HG02885 (cell line): ENCODE measurements at regions not wholly inside any gene's neighbourhood (a gene's known extent, or its start where the extent isn't known, plus 50 kb on each side); places are given as distances from the start of the nearest gene placed in this dataset.

Experiments used
- ATAC-seq: cut with Tn5 transposase; IDR thresholded peaks from one replicate; pipeline ENCODE4 v1.9.1; 2021; ENCODE audit warnings: mild to moderate bottlenecking; ENCODE audit not compliant: unreplicated experiment, poor library complexity

DNA sequence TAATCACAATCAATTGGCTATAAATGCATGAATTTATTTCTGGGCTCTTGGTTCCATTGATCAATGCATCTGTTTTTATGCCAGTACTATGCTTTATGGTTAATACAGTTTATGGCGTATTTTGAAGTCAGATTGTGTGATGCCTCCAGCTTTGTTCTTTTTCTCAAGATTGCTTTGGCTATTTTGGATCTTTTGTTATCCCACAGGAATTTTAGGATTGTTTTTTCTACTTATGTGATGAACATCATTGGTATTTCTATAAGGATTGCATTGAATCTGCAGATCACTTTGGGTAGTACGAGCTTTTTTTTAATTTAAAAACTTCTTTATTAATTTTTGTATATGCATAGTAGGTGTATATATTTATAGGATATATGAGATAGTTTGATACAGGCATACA is 338.7 kb upstream of the IGFBP7 start:
- no peak for ATAC-seq

- no peak for ATAC-seq
Measured at GRCh38 chr4:57448452-57448851, 338.3 kb upstream of the IGFBP7 start.

DNA sequence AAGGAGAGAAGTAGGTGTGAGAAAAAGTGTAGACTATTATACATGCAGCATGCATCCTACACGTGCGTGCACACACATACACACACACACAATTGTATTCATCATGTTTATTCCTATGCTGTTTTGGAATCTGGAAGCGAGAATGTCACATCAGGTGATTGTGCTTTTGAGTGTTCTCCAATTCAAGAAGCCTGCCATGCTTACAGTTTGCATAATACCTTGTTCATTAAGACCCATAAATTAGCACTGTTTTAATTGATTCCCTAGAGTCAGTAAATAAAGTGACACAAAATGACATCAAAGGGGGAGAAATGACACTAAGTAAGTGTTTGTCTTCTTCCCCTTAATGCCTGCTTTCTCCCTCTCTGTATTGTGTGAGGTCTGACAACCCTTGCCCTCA is 336.1 kb upstream of the IGFBP7 start:
- ATAC-seq: no peak

DNA sequence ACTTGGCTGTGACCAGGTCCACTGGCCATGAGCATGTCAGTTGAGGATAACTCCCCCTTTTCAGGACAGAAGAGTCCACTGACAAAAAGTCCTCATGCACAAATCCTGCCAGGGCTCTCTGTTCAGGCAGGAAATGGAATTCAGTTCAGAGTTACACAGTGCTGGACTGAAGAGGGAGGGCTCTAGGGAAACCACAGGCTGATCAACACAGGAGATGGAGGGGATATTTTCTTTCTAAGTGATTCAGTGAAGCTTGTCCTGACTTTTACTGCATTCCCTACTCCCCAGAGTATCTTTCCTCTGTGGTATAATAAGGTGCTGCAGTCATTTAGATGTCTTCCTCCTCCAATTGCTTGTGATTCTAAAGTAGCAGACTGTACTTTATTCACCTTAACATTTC is 335.5 kb upstream of the IGFBP7 start:
- ATAC-seq: no peak

DNA sequence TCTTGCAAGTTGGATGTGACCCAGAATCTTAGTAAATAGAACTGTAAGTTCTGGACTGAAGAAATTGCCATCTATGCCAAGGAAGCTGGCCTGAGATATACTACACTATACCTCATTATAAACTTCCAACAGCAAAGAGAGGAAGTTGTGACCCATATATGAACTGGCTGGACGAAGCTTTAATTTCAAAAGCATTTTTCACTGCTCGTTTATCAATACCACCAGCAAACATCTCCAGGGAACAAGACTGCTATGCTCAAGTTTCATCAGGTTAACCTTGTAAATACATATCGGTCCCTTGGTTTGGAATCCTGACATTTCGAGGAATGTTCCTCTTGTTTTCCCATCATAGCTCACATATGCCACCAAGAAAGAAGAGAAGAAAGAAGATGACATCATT is 334.5 kb upstream of the IGFBP7 start:
- ATAC-seq: no peak

DNA sequence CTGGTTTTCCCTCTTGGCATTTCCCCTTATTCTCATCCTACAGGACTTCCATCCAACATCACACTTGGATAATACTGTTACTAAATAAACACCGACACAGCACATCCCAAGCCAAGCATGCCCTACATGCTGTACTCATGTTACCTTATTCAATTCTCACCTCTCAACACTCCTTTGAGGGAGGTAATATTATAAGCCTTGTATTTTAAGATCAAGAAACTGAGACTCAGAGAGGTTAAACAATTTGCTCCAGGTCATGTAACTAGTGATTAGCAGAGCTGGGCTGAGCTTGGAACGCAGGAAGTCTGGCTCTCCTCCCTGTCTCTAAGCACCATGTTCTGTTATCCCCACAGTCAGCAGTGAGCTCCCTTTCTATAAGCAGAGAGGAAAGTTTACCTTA is 333.6 kb upstream of the IGFBP7 start:
- no peak for ATAC-seq

- ATAC-seq: no peak
Measured at GRCh38 chr4:57443308-57443707, 333.1 kb upstream of the IGFBP7 start.

- peak; percentile 60 for ATAC-seq
Measured at GRCh38 chr4:57442831-57443291, 332.7 kb upstream of the IGFBP7 start.

DNA sequence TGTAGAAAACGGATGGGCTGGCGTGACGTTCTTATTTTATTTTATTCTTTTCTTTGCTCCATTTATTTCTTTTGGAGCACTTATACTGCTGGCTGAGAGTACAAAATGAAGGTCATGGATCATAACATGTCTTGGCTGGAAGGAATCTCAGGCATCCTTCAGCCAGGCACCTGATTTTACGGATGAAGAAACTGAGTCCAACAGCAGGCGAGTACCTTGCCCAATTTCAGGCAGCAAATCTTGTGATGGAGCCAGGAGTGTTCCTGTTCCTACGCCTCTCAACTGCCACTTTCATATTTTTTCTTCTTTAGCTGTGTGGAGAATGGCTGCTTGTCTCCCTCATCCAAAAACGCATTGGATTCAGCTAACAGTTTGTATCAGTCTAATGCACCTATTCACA is 332.1 kb upstream of the IGFBP7 start:
- ATAC-seq: no peak

- ATAC-seq: no peak
Measured at GRCh38 chr4:57437649-57438048, 327.5 kb upstream of the IGFBP7 start.

- ATAC-seq: no peak
Measured at GRCh38 chr4:57435300-57435699, 325.1 kb upstream of the IGFBP7 start.

- no peak for ATAC-seq
Measured at GRCh38 chr4:57430726-57431125, 320.5 kb upstream of the IGFBP7 start.

DNA sequence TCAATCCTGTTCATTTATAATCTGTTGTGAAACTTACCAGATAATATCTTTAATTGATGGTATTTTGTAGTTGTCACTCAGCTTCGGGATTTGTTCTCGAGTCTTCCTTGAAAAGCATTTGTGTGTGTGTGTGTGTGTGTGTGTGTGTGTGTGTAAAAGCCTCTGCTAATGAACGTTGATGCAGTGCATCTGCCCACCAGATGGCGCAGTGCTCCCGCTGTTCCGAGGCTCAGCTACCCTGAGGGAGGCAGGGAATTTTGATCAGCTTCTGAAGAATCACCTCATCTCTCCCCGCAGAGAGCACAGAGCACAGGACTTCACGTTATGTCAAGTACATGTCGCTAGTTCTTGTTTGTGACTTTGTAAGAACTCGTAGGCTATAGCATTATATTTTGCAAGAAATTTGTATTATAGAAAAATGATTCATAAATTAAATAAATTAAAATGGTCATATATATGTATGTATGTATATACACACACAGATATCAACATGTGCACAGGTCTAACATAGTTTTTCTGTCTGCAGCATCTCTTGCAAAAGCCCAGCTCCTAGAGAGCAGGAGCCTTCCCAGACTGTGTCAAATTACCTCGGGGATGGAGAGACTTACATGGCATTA is 316.7 kb upstream of the IGFBP7 start:
- peak; percentile 91 for ATAC-seq

- no peak for ATAC-seq
Measured at GRCh38 chr4:57425610-57426009, 315.4 kb upstream of the IGFBP7 start.

DNA sequence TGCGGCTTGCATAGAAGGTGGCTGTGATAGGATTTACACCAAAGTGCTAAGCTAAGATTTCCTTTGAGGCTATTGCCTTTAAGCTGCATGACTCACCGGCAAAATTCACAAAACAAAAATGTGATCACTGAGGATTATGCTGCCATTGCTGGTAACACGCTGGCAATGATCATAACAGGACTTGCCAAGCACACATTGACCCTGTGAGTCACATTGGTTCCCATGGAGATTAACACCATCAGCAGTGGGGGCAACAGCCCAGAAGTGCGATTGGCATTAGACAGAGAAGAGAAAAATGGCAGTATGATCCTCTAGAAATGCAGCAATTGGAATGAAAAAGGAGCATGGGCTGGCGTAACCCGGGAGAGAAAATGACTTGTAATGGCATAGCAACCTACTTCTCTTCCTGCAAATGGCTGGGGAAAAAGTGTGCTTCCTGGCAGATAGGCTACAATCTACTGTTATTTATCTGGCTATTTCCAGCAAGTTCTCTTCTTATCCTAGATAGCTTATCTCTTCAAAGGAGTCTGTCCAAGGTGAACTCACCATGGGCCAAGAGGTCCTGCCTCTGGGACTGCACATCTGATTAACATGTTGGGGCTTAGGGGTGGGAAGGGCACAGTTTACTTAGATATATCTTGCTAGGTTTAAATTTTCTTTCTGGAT is 314.2 kb upstream of the IGFBP7 start:
- ATAC-seq: no peak

DNA sequence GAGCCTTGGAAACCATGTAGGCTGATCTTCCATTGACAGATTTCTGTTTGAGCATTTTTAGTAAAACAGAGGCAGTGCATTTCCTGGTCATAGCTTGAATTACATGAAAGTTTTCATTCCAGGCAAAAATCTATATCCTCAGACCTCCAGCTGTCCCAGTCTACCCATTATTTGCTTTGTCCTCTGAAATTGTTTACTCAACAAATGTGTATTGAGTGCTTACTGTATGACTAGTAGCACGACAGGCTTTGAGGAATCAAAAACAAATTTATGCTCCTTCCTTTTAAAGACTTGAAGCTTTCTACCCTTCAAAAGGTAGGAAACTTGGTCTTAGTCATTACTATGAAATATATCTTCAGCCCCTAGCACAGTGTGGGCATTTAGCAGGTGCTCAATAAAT is 307.9 kb upstream of the IGFBP7 start:
- ATAC-seq: no peak

GRCh38 chr4:57412259-57413054 is 302.3 kb upstream of the IGFBP7 start:
- no peak for ATAC-seq

- no peak for ATAC-seq
Measured at GRCh38 chr4:57410331-57411052, 300.3 kb upstream of the IGFBP7 start.

DNA sequence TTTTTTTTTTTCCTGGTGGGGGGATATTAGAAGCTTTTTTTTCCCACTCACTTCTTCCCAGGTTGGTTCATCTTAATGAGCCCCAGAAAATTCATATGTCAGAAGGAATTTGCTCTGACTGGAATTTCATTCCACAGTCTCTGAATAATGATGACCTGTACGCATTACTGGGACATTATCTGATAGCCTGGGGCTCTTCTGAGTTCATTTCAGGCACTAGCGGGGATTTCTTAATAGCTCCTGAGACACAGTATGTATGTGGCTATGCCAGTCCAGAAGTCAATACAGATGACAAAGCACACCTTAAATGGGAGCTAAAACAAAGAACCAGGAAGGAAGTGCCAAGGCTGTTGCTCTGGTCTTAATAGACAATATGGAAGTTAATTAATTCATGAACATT is 295.2 kb upstream of the IGFBP7 start:
- ATAC-seq: no peak

DNA sequence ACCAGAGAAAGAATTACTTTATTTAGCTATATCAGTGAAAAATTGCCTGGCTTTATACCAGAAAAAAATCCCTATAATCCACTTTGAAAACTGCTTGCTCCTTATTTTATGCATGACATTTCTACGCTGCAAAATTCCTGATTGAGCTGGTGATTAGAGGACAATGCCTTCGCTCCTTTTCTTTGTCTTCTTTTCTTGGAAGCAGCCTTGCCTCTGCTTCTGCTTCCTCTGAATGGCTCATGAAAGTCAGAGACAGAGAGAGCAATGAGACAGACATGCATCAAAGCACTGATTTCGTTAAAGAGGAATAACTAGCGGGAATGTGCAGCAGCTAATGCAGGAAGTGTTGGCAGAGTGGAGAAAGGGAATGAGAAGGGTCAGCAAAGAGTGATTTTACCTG is 294.3 kb upstream of the IGFBP7 start:
- ATAC-seq: no peak

DNA sequence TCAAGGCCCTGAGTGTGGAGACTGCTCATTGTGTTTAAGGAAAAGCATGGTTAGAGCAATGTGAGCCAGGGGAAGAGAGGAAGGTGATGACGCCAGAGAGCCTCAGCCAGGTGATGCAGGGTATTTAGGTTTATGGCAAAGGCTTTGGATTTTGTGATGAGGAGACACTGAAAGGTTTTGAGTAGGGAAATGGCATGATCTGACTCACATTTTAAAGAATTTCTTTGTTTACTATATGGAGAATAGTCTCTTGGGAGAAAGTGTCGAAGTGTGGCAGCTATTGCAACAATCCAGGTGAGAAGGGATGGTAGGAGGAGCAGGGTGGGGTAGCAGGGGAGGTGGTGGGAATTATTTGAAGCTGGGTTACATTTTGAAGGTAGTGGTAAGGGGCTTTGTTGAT is 293.4 kb upstream of the IGFBP7 start:
- ATAC-seq: no peak
